Prostate gland (tissue), 2 donors: ENCODE measurements at regions not wholly inside any gene's neighbourhood (a gene's known extent, or its start where the extent isn't known, plus 50 kb on each side); places are given as distances from the start of the nearest gene placed in this dataset.

ENCODE experiments used
- CTCF ChIP-seq, 4 experiments: fragments of 200-600 bp in 2 of 4; fragments of 450-650 bp in 2 of 4; sonication (generic) in 2 of 4; IDR thresholded peaks; 1 replicate in 3 of 4; 2 replicates in 1 of 4; pipeline ENCODE4 v1.5.1; 2016 to 2019; ENCODE audit warnings: antibody characterized with exemption in 4 of 4, mild to moderate bottlenecking in 2 of 4, moderate library complexity in 2 of 4
- POLR2A ChIP-seq: fragments of 450-650 bp; IDR thresholded peaks from one replicate; pipeline ENCODE4 v1.6.1; 2016; ENCODE audit warnings: antibody characterized with exemption, mild to moderate bottlenecking

GRCh38 chr10:107966826-107967225 is 802.3 kb upstream of the SORCS1 start:
- TF ChIP-seq CTCF (IDR thresholded peaks at IDR 0.05) (no peak), POLR2A (no peak)
